OCI-LY1 (cell line): ENCODE measurements at regions not wholly inside any gene's neighbourhood (a gene's known extent, or its start where the extent isn't known, plus 50 kb on each side); places are given as distances from the start of the nearest gene placed in this dataset.

Experiments
- H2AFZ ChIP-seq: fragments of 200-600 bp; sonication (generic), shearing (Covaris generic); 2 replicates; pipeline ENCODE4 v1.6.0; 2014; ENCODE audit warnings: antibody characterized with exemption, mild to moderate bottlenecking, low read length
- H3F3A ChIP-seq: fragments of 200-600 bp; sonication (generic), shearing (Covaris generic); 2 replicates; pipeline ENCODE4 v1.6.0; 2014; ENCODE audit warnings: mild to moderate bottlenecking, antibody characterized with exemption, low read length, moderate library complexity; ENCODE audit not compliant: insufficient read depth
- H3K27ac ChIP-seq: fragments of 200-600 bp; sonication (generic); 2 replicates; pipeline ENCODE4 v1.5.1; 2014; ENCODE audit warnings: low read length, mixed run types, mild to moderate bottlenecking, low read depth; ENCODE audit not compliant: poor library complexity, severe bottlenecking
- H3K27me3 ChIP-seq: fragments of 200-600 bp; sonication (generic); 2 replicates; pipeline ENCODE4 v1.6.0; 2014; ENCODE audit warnings: antibody characterized with exemption, mild to moderate bottlenecking, low read length, moderate library complexity; ENCODE audit not compliant: insufficient read depth
- H3K36me3 ChIP-seq: fragments of 200-600 bp; sonication (generic); 2 replicates; pipeline ENCODE4 v1.6.1; 2014; ENCODE audit warnings: mild to moderate bottlenecking, antibody characterized with exemption, low read length, moderate library complexity, mixed read lengths; ENCODE audit not compliant: insufficient read depth
- H3K4me1 ChIP-seq: fragments of 200-600 bp; sonication (generic); 2 replicates; pipeline ENCODE4 v1.5.1; 2014; ENCODE audit warnings: mild to moderate bottlenecking, low read length, moderate library complexity; ENCODE audit not compliant: insufficient read depth, severe bottlenecking
- H3K4me2 ChIP-seq: fragments of 200-600 bp; sonication (generic), shearing (Covaris generic); 2 replicates; pipeline ENCODE4 v1.6.1; 2014; ENCODE audit warnings: low read length
- H3K4me3 ChIP-seq: fragments of 200-600 bp; sonication (generic); 2 replicates; pipeline ENCODE4 v1.5.1; 2014; ENCODE audit warnings: low read length, low read depth, mild to moderate bottlenecking, mixed read lengths; ENCODE audit not compliant: poor library complexity, severe bottlenecking
- H3K79me2 ChIP-seq: fragments of 200-600 bp; shearing (Covaris generic); 2 replicates; pipeline ENCODE4 v1.6.1; 2016; ENCODE audit warnings: mixed run types, low read length, mixed read lengths; ENCODE audit not compliant: insufficient read depth
- H3K9ac ChIP-seq: fragments of 200-600 bp; sonication (generic), shearing (Covaris generic); 2 replicates; pipeline ENCODE4 v1.6.1; 2014; ENCODE audit warnings: mild to moderate bottlenecking, low read length, mixed read lengths
- H3K9me2 ChIP-seq: fragments of 200-600 bp; sonication (generic), shearing (Covaris generic); 2 replicates; pipeline ENCODE4 v1.6.1; 2014; ENCODE audit warnings: low read depth, mild to moderate bottlenecking, low read length, mixed read lengths
- H3K9me3 ChIP-seq: fragments of 200-600 bp; shearing (Covaris generic); 2 replicates; pipeline ENCODE4 v1.6.1; 2014; ENCODE audit warnings: low read length, mixed read lengths
- H4K20me1 ChIP-seq: fragments of 200-600 bp; sonication (generic), shearing (Covaris generic); 2 replicates; pipeline ENCODE4 v1.6.0; 2016; ENCODE audit warnings: mild to moderate bottlenecking, low read length; ENCODE audit not compliant: insufficient read depth
- EZH2 ChIP-seq: fragments of 200-600 bp; sonication (generic), shearing (Covaris generic); IDR thresholded peaks from 2 replicates; pipeline ENCODE4 v1.8.0; 2017; ENCODE audit warnings: borderline replicate concordance, mixed run types, mild to moderate bottlenecking, antibody characterized with exemption, low read length, moderate library complexity, mixed read lengths
- TF ChIP-seq, protein P1 (sequence below): fragments of 200-600 bp; sonication (generic), shearing (Covaris generic); IDR thresholded peaks from 2 replicates; pipeline ENCODE4 v1.5.1; 2017; ENCODE audit warnings: mild to moderate bottlenecking, antibody characterized with exemption, low read length, moderate library complexity, mixed read lengths

DNA sequence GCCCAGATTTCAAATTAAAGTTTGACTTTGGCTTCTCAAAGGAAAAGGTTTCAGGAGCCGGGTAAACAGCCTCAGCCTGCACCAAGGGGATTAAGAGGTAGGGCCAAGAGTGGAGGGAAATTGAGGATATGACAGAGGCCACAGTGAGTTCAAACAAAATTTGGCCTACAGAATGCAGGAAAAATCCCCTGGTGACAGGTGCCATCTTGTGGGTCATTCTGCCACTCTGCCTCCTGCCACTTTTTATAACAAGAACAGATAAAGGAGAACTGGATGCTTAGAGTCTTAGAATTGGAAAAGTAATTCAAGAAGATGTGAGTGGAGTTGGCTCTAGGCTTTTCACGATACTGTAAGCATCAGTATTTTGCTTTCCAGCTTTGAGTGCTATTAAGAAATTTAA lies 253.2 kb downstream of the NR2F2 start:
- Histone ChIP-seq H3K4me3 (no peak overlapping the region), H3F3A (no peaks in the 10 kb centered on the region), H3K27ac (no peak overlapping the region), H3K9ac (no peak overlapping the region), H4K20me1 (no peaks in the 10 kb centered on the region), H3K36me3 (no peaks in the 10 kb centered on the region), H3K79me2 (no peaks in the 10 kb centered on the region), H3K9me3 (no peaks in the 10 kb centered on the region), H2AFZ (no peak overlapping the region), H3K9me2 (no peaks in the 10 kb centered on the region), H3K4me2 (no peak overlapping the region), H3K4me1 (no peaks in the 10 kb centered on the region), H3K27me3 (no peaks in the 10 kb centered on the region)
- TF ChIP-seq, protein P1, sequence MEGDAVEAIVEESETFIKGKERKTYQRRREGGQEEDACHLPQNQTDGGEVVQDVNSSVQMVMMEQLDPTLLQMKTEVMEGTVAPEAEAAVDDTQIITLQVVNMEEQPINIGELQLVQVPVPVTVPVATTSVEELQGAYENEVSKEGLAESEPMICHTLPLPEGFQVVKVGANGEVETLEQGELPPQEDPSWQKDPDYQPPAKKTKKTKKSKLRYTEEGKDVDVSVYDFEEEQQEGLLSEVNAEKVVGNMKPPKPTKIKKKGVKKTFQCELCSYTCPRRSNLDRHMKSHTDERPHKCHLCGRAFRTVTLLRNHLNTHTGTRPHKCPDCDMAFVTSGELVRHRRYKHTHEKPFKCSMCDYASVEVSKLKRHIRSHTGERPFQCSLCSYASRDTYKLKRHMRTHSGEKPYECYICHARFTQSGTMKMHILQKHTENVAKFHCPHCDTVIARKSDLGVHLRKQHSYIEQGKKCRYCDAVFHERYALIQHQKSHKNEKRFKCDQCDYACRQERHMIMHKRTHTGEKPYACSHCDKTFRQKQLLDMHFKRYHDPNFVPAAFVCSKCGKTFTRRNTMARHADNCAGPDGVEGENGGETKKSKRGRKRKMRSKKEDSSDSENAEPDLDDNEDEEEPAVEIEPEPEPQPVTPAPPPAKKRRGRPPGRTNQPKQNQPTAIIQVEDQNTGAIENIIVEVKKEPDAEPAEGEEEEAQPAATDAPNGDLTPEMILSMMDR, result no peak
- no peak for TF ChIP-seq EZH2

DNA sequence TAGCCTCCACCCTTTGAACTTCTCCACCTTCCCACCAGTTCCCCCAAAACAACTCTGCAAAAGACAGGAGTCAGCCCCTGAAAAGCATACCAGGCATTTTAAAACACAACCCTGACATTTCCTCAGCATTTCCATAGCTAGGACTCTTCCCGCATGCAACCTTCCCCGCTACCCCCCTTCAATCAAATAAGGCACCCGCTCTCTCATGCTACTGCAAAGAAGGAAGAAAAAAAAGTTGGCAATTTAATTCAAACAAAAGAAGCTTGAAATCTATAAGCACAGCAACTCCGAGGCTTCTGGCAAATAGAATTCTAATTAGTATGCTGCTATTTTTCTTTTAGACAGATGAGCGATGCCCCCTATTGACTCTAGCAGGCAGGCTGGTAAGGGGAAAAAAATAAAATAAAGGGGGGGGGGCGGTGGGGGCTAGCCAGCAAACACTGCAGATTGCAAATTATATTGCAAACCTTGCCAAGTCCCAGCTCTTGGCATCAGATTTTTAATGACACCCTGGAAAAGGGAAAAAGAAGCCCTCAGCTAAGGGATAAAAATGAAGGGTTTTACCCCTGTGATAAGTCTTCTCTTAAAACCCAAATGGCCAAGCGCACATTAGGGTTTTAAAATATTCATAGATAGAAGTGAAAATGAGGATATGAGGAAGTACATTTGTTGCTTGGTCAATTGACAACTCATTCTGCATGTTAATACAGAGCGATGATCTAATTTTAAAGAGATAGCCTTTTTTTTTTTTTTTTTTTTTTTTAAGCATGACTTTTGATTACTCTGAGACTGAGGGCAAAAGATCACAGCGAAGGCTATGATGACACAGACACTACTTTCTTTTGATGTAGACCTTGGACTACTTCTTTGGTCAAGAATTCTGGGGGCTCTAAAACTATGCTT lies 255.2 kb downstream of the NR2F2 start:
- TF ChIP-seq, protein P1, result no peak
- TF ChIP-seq EZH2, result no peak
- Histone ChIP-seq H3K9me2 (no peaks in the 10 kb centered on the region), H3K27me3 (no peaks in the 10 kb centered on the region), H3K9me3 (no peaks in the 10 kb centered on the region), H2AFZ (no peak overlapping the region), H3K4me3 (no peak overlapping the region), H4K20me1 (no peaks in the 10 kb centered on the region), H3F3A (no peaks in the 10 kb centered on the region), H3K9ac (no peak overlapping the region), H3K4me2 (no peak overlapping the region), H3K27ac (no peak overlapping the region), H3K4me1 (no peaks in the 10 kb centered on the region), H3K36me3 (no peaks in the 10 kb centered on the region), H3K79me2 (no peaks in the 10 kb centered on the region)

DNA sequence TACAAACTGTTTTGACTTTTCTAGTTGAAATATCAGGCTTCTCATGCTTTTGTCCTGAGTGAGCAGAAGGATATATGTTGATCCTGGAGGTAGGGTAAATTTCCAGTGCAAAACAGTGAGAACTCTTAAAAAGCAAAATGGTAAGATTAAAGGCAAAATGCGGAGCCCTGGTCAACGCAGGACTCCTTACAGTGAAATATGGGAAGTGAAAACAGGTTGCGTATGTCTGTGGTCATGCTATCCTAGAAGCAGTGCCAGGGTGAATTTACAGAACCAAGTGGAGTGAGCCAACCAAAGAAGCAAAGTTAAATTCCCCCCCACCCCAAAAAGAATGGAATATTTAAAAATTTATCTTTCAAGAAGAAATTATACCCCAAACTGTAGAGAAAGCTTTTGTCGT lies 256.4 kb downstream of the NR2F2 start:
- Histone ChIP-seq H3K36me3 (no peaks in the 10 kb centered on the region), H3K9me3 (no peaks in the 10 kb centered on the region), H3K9me2 (no peaks in the 10 kb centered on the region), H3K4me2 (no peak overlapping the region), H3K27me3 (no peaks in the 10 kb centered on the region), H3K4me1 (no peaks in the 10 kb centered on the region), H2AFZ (no peak overlapping the region), H3K4me3 (no peak overlapping the region), H3K79me2 (no peaks in the 10 kb centered on the region), H4K20me1 (no peaks in the 10 kb centered on the region), H3K27ac (no peak overlapping the region), H3K9ac (no peak overlapping the region), H3F3A (no peaks in the 10 kb centered on the region)
- no peak for TF ChIP-seq EZH2
- TF ChIP-seq, protein P1, result no peak
